Spleen (tissue), 11 donors: ENCODE measurements at regions not wholly inside any gene's neighbourhood (a gene's known extent, or its start where the extent isn't known, plus 50 kb on each side); places are given as distances from the start of the nearest gene placed in this dataset.

Experiments
- DNase-seq: peaks from one replicate; pipeline ENCODE4 v3.0.0-alpha.2; 2020
- H3K27ac ChIP-seq, 8 donors: fragments of 200-600 bp; sonication (generic) in 7 of 8; 1 replicate in 4 of 8; 2 replicates in 4 of 8; pipeline versions ENCODE4 v1.5.0 to v1.8.0; 2016 to 2021; ENCODE audit warnings: inconsistent platforms in 4 of 8, mild to moderate bottlenecking in 4 of 8, moderate library complexity in 1 of 8
- H3K27me3 ChIP-seq, 7 donors: fragments of 200-600 bp; sonication (generic) in 6 of 7; replicated peaks in 1 of 7; 1 replicate in 4 of 7; 2 replicates in 3 of 7; pipeline versions ENCODE4 v1.5.0 to v1.8.0; 2016 to 2021; ENCODE audit warnings: inconsistent platforms in 3 of 7, mild to moderate bottlenecking in 1 of 7
- H3K36me3 ChIP-seq, 6 donors: fragments of 200-600 bp; sonication (generic) in 5 of 6; 1 replicate in 4 of 6; 2 replicates in 2 of 6; pipeline versions ENCODE4 v1.5.0 to v1.8.0; 2016 to 2021; ENCODE audit warnings: inconsistent platforms in 2 of 6
- H3K4me1 ChIP-seq, 6 donors: fragments of 200-600 bp; sonication (generic) in 5 of 6; 1 replicate in 3 of 6; 2 replicates in 3 of 6; pipeline versions ENCODE4 v1.5.0 to v1.8.0; 2016 to 2021; ENCODE audit warnings: inconsistent platforms in 3 of 6
- H3K4me3 ChIP-seq, 8 donors: fragments of 200-600 bp; sonication (generic) in 7 of 8; 1 replicate in 4 of 8; 2 replicates in 4 of 8; pipeline versions ENCODE4 v1.5.0 to v1.8.0; 2016 to 2021; ENCODE audit warnings: inconsistent platforms in 4 of 8, mild to moderate bottlenecking in 4 of 8, moderate library complexity in 2 of 8
- H3K9me3 ChIP-seq, 8 donors: fragments of 200-600 bp; sonication (generic) in 7 of 8; 1 replicate in 4 of 8; 2 replicates in 4 of 8; pipeline versions ENCODE4 v1.5.0 to v1.8.0; 2016 to 2021; ENCODE audit warnings: inconsistent platforms in 4 of 8
- CTCF ChIP-seq, 11 experiments: fragments of 200-600 bp in 7 of 11; fragments of 450-650 bp in 4 of 11; sonication (generic) in 4 of 11; IDR thresholded peaks in 8 of 11; conservative IDR thresholded peaks in 3 of 11; 1 replicate in 7 of 11; 2 replicates in 4 of 11; pipeline versions ENCODE4 v1.4.0 to v1.8.0; 2016 to 2021; ENCODE audit warnings: antibody characterized with exemption in 11 of 11, inconsistent platforms in 4 of 11, mild to moderate bottlenecking in 1 of 11
- POLR2A ChIP-seq, 3 donors: fragments of 450-650 bp; IDR thresholded peaks; one replicate each; pipeline ENCODE4 v1.5.1; 2017; ENCODE audit warnings: antibody characterized with exemption in 3 of 3, mild to moderate bottlenecking in 1 of 3
- POLR2AphosphoS5 ChIP-seq, 3 donors: sonication (generic); formaldehyde crosslinking; IDR thresholded peaks; one replicate each; pipeline ENCODE4 v1.5.1; 2017; ENCODE audit warnings: antibody characterized with exemption in 3 of 3
- WGBS, 5 donors: extraction: QIAGEN DNeasy Blood & Tissue Kit in 3 of 5; methylation state at CpG; one replicate each; pipeline versions ENCODE4 v1.1.5 to v1.1.7; 2013 to 2018; 5-methylcytosine and 5-hydroxymethylcytosine counted together
- intact Hi-C: fragments of 100-400 bp; cut with DNase I; formaldehyde crosslinking; loops from one replicate; pipeline ENCODE4 v1.15.0; 2023; ENCODE audit warnings: low total_unique reads
- donor health status: healthy with polysubstance abuse.
- donor health status: DM: no; HTN: no; CAD: no; lungs with moderate emphysema.
- donor health status: DM: no; HTN: no; CAD: no.
- donor health status: Bipolar disorder and iron deficiency.
- donor health status: healthy.
- donor health status: DM: no; HTN: no; CAD: no.
- donor health status: DM: yes; HTN: yes; CAD: no.

GRCh38 chr17:70230850-70231640 lies 61.7 kb downstream of the KCNJ2 start:
- Histone ChIP-seq H3K4me1 (no peaks in the 10 kb centered on the region), H3K27me3 (no peaks in the 10 kb centered on the region), H3K36me3 (no peaks in the 10 kb centered on the region), H3K9me3 (peaks cover 0 to 9% (median 5%) of the 10 kb centered on the region in 8 donors), H3K4me3 (no peak overlapping the region), H3K27ac (peak overlapping the region in 1 of 8 donors; percentile 26)
- intact Hi-C loops: no loop called here
- TF ChIP-seq CTCF (IDR thresholded peaks at IDR 0.05 in 8 of 11, conservative IDR thresholded peaks at IDR 0.05 in 3 of 11): no peak
- TF ChIP-seq POLR2AphosphoS5 (IDR thresholded peaks at IDR 0.05): no peak
- no peak for TF ChIP-seq POLR2A (IDR thresholded peaks at IDR 0.05)
- no peak for DNase-seq
- 43 to 72% (median 65%) methylated on average over 2 of the region's 2 CpGs for WGBS, 5 donors

- intact Hi-C loops: no loop called here
- TF ChIP-seq CTCF (IDR thresholded peaks at IDR 0.05 in 8 of 11, conservative IDR thresholded peaks at IDR 0.05 in 3 of 11) (no peak), POLR2A (IDR thresholded peaks at IDR 0.05) (no peak), POLR2AphosphoS5 (IDR thresholded peaks at IDR 0.05) (no peak)
- WGBS, 5 donors: 61 to 83% (median 80%) methylated on average over 2 of the region's 2 CpGs
Measured at GRCh38 chr17:70232466-70232865, 63.1 kb downstream of the KCNJ2 start.

GRCh38 chr17:70235252-70235651 lies 65.9 kb downstream of the KCNJ2 start:
- TF ChIP-seq CTCF (IDR thresholded peaks at IDR 0.05 in 8 of 11, conservative IDR thresholded peaks at IDR 0.05 in 3 of 11): no peak
- no peak for TF ChIP-seq POLR2A (IDR thresholded peaks at IDR 0.05)
- no peak for TF ChIP-seq POLR2AphosphoS5 (IDR thresholded peaks at IDR 0.05)
- Histone ChIP-seq H3K27me3 (no peaks in the 10 kb centered on the region), H3K27ac (no peak overlapping the region), H3K4me1 (no peaks in the 10 kb centered on the region), H3K36me3 (no peaks in the 10 kb centered on the region), H3K9me3 (peaks cover 0 to 9% (median 5%) of the 10 kb centered on the region in 8 donors), H3K4me3 (no peak overlapping the region)
- DNase-seq: no peak
- intact Hi-C loops: no loop called here

More at GRCh38 chr17:70232466-70232865, 63.1 kb downstream of the KCNJ2 start:
- H3K9me3 ChIP-seq: peaks cover 0 to 9% (median 5%) of the 10 kb centered on the region in 8 donors
- H3K4me3 ChIP-seq: no peak overlapping the region
- no peaks in the 10 kb centered on the region for H3K27me3 ChIP-seq
- H3K4me1 ChIP-seq: no peaks in the 10 kb centered on the region
- no peak overlapping the region for H3K27ac ChIP-seq
- H3K36me3 ChIP-seq: no peaks in the 10 kb centered on the region
- no peak for DNase-seq

DNA sequence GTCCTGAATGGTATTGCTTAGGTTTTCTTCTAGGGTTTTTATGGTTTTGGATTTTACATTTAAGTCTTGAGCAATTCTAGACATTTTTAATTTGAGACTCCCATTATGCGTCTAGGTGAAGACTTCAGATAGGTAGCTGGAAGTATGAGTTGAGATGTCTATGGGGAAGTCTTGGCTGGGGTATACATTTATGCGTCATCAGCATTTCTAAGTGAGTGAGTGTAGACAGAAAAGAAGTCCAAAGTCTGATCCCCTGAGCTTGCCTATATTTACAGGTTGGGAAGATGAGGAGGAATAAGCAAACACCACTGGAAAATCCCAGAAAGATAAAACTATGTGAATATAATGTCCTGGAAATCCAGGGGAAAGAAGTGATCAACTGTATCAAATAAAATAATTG lies 68.9 kb downstream of the KCNJ2 start:
- H3K9me3 ChIP-seq: peaks cover 0 to 9% (median 5%) of the 10 kb centered on the region in 8 donors
- H3K4me1 ChIP-seq: no peaks in the 10 kb centered on the region
- no peak for DNase-seq
- no peak overlapping the region for H3K27ac ChIP-seq
- TF ChIP-seq POLR2A (IDR thresholded peaks at IDR 0.05) (no peak), POLR2AphosphoS5 (IDR thresholded peaks at IDR 0.05) (no peak), CTCF (IDR thresholded peaks at IDR 0.05 in 8 of 11, conservative IDR thresholded peaks at IDR 0.05 in 3 of 11) (no peak)
- H3K36me3 ChIP-seq: no peaks in the 10 kb centered on the region
- 92 to 99% (median 95%) methylated on average over 2 of the region's 2 CpGs for WGBS, 5 donors
- no peak overlapping the region for H3K4me3 ChIP-seq
- intact Hi-C loops: no loop called here
- no peaks in the 10 kb centered on the region for H3K27me3 ChIP-seq
